Transverse colon (tissue), 4 donors: ENCODE measurements at regions not wholly inside any gene's neighbourhood (a gene's known extent, or its start where the extent isn't known, plus 50 kb on each side); places are given as distances from the start of the nearest gene placed in this dataset.
A peak's percentile ranks its signal among the peaks of the same experiment; 100 is the strongest.

ENCODE experiments used
- DNase-seq: peaks from one replicate; pipeline ENCODE4 v3.0.0-alpha.2; 2019
- H3K27ac ChIP-seq, 4 donors: fragments of 200-600 bp; sonication (generic); 2 replicates each; pipeline ENCODE4 v1.5.1; 2016 to 2018; ENCODE audit warnings: inconsistent platforms in 4 of 4
- H3K27me3 ChIP-seq: fragments of 200-600 bp; sonication (generic); 2 replicates; pipeline ENCODE4 v1.5.1; 2017; ENCODE audit warnings: inconsistent platforms
- H3K36me3 ChIP-seq, 4 donors: fragments of 200-600 bp; sonication (generic); 2 replicates each; pipeline ENCODE4 v1.5.1; 2017 to 2019; ENCODE audit warnings: inconsistent platforms in 4 of 4
- H3K4me1 ChIP-seq, 4 donors: fragments of 200-600 bp; sonication (generic); 2 replicates each; pipeline ENCODE4 v1.5.1; 2017 to 2020; ENCODE audit warnings: inconsistent platforms in 4 of 4
- H3K4me3 ChIP-seq, 4 donors: fragments of 200-600 bp; sonication (generic); 1 replicate in 1 of 4; 2 replicates in 3 of 4; pipeline versions ENCODE4 v1.5.1 to v1.6.1; 2017 to 2019; ENCODE audit warnings: inconsistent platforms in 4 of 4
- H3K9me3 ChIP-seq, 2 donors: fragments of 200-600 bp; sonication (generic); 2 replicates each; pipeline ENCODE4 v1.5.1; 2017 to 2019; ENCODE audit warnings: inconsistent platforms in 2 of 2
- EP300 ChIP-seq: sonication (generic); formaldehyde crosslinking; IDR thresholded peaks from one replicate; pipeline ENCODE4 v1.6.1; 2017; ENCODE audit warnings: antibody characterized with exemption, low read depth
- POLR2A ChIP-seq: fragments of 450-650 bp; IDR thresholded peaks from one replicate; pipeline ENCODE4 v1.6.1; 2016; ENCODE audit warnings: antibody characterized with exemption, mild to moderate bottlenecking, moderate library complexity
- POLR2AphosphoS5 ChIP-seq, 3 donors: sonication (generic); formaldehyde crosslinking; IDR thresholded peaks; one replicate each; pipeline ENCODE4 v1.6.1; 2016; ENCODE audit warnings: antibody characterized with exemption in 3 of 3
- WGBS, 2 donors: methylation state at CpG; one replicate each; pipeline ENCODE4 v1.1.5; 2018; ENCODE audit warnings: low coverage in 1 of 2; 5-methylcytosine and 5-hydroxymethylcytosine counted together
- in situ Hi-C, 4 donors: fragments of 200-750 bp; cut with MboI; loops; one replicate each; pipeline versions ENCODE4 v1.15.0 to v1.15.1; 2017; ENCODE audit warnings: low sequenced_read_pairs in 3 of 4, low pct_ligation_motif_present in 1 of 4, low pct_unique_long_range_greater_than_20kb in 1 of 4
- intact Hi-C: fragments of 100-400 bp; cut with DNase I; formaldehyde crosslinking; loops from one replicate; pipeline ENCODE4 v1.15.1; 2023; ENCODE audit warnings: low total_unique reads
- TF ChIP-seq, protein P1 (sequence below), 5 experiments: fragments of 200-600 bp in 3 of 5; fragments of 450-650 bp in 2 of 5; sonication (generic) in 3 of 5; IDR thresholded peaks; 1 replicate in 2 of 5; 2 replicates in 3 of 5; pipeline ENCODE4 v1.5.1; 2016 to 2017; ENCODE audit warnings: antibody characterized with exemption in 5 of 5, inconsistent platforms in 3 of 5, mild to moderate bottlenecking in 2 of 5, moderate library complexity in 1 of 5

DNA sequence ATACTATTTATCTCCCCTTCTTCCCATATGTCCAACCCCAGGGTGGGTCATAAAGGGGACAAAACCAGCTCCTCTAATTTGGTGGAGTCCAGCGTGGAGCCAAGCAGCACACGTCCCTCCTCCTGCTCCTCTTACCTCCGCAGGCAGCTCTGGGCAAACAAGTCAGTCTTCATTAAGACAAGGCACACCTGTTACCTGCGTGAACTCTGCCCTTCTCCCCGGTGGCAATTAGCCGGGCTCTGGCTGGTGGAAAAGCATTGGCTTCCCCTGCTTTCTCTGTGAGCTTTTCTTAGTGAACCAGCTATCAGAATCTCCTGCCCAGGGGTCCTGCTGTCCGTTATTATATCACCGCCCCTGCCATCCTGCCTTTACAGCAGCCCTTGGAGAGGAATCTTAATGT is 418.7 kb upstream of the CADM1 start:
- TF ChIP-seq POLR2A: no peak
- no peak for TF ChIP-seq POLR2AphosphoS5 (IDR thresholded peaks at IDR 0.05)
- TF ChIP-seq EP300: no peak
- TF ChIP-seq, protein P1, sequence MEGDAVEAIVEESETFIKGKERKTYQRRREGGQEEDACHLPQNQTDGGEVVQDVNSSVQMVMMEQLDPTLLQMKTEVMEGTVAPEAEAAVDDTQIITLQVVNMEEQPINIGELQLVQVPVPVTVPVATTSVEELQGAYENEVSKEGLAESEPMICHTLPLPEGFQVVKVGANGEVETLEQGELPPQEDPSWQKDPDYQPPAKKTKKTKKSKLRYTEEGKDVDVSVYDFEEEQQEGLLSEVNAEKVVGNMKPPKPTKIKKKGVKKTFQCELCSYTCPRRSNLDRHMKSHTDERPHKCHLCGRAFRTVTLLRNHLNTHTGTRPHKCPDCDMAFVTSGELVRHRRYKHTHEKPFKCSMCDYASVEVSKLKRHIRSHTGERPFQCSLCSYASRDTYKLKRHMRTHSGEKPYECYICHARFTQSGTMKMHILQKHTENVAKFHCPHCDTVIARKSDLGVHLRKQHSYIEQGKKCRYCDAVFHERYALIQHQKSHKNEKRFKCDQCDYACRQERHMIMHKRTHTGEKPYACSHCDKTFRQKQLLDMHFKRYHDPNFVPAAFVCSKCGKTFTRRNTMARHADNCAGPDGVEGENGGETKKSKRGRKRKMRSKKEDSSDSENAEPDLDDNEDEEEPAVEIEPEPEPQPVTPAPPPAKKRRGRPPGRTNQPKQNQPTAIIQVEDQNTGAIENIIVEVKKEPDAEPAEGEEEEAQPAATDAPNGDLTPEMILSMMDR (IDR thresholded peaks at IDR 0.05): no peak
- Histone ChIP-seq H3K9me3 (no peaks in the 10 kb centered on the region), H3K4me3 (no peak overlapping the region), H3K27ac (no peak overlapping the region), H3K36me3 (no peaks in the 10 kb centered on the region), H3K27me3 (no peaks in the 10 kb centered on the region), H3K4me1 (peaks cover 0 to 2% (median 0%) of the 10 kb centered on the region in 4 donors)
- peak; percentile 21 for DNase-seq
- in situ Hi-C loops: no loop called here
- WGBS, 2 donors: 63% methylated on average over 8 of the region's 8 CpGs; no CpG with 5 or more reads in 1 of the 2 donors
- intact Hi-C loops: no loop called here

DNA sequence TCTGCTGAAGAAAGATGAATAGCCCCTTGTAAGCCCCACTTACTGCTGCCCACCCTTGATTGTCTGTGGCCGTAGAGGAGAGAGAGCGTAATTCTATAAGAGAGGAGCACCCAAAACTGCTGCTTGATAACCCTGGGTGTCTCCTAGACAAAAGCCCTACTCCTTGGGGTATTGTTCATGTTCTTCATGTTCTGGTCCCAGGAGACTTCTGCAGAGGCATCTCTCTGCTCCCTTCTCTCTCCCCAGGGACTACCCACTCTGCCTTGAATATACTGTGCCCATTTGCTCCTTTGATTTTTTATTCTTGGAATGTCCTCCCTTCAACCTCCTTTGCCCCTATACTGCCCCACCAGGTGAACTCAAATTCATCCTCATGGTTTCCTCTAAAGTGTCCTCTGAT is 417.8 kb upstream of the CADM1 start:
- Histone ChIP-seq H3K9me3 (no peaks in the 10 kb centered on the region), H3K27me3 (no peaks in the 10 kb centered on the region), H3K4me1 (peaks cover 0 to 2% (median 0%) of the 10 kb centered on the region in 4 donors), H3K36me3 (no peaks in the 10 kb centered on the region), H3K4me3 (no peak overlapping the region), H3K27ac (no peak overlapping the region)
- intact Hi-C loops: no loop called here
- TF ChIP-seq POLR2A: no peak
- TF ChIP-seq EP300: no peak
- TF ChIP-seq POLR2AphosphoS5 (IDR thresholded peaks at IDR 0.05): no peak
- TF ChIP-seq, protein P1 (IDR thresholded peaks at IDR 0.05): no peak
- in situ Hi-C loops: no loop called here
- DNase-seq: no peak
- 84 to 100% methylated on average over 2 of the region's 2 CpGs for WGBS, 2 donors

DNA sequence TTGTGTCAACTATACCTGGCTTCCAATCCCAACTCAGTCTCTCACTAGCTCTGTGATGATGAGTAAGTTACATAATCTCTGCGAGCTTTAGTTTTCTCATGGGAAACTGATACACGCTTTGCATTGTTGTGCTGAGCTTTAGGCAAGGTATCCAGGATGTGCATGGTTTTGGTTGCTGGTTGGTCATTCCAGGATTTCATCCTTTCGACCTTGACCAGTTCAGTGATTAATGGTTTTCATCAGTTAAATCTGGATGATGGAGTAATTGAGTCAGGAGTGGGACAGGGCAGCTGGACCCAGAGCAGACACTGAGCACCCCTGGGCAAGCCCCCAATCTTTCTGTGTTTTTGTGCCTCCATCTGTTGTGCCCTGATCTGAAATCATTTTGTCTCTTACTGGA is 417.3 kb upstream of the CADM1 start:
- H3K4me1 ChIP-seq: peaks cover 0 to 2% (median 0%) of the 10 kb centered on the region in 4 donors
- no peak for TF ChIP-seq POLR2A
- in situ Hi-C loops: no loop called here

DNA sequence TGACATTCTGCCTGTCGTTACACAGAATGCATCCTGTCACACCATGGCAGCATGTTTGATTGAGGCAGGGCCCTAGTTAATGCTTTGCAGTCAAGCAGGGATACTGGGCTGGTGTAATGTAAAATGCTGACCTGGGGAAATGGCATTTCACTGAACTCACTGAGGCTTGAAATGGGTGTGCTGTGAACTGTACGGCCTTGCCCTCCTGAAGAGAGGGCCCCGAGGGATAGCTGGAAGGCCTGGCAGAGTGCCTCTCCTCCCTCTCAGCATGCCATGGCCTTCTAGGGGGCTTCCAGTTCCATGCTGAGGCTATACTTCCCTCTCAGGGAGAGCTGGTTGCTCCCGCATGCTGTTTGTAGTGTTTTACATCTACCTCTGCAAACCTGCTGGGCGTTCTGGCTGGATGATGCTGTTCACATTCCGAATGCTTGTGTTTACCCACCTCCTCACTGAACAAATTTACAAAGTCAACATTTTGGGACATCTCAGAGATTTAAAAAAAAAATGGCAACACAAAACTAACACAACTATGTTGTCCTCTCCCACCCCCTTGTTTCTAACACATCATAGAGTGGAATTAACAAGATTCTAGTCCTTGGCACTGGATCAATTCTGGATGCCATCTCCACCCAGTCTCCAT is 416.7 kb upstream of the CADM1 start:
- intact Hi-C loops: no loop called here
- 79% methylated on average over 6 of the region's 6 CpGs; no CpG with 5 or more reads in 1 of the 2 donors for WGBS, 2 donors
- no peaks in the 10 kb centered on the region for H3K36me3 ChIP-seq
- H3K9me3 ChIP-seq: no peaks in the 10 kb centered on the region
- TF ChIP-seq POLR2A (no peak), EP300 (no peak), POLR2AphosphoS5 (IDR thresholded peaks at IDR 0.05) (no peak)
- TF ChIP-seq, protein P1 (IDR thresholded peaks at IDR 0.05): no peak
- in situ Hi-C loops: no loop called here
- no peak overlapping the region for H3K27ac ChIP-seq
- peaks cover 0 to 2% (median 0%) of the 10 kb centered on the region in 4 donors for H3K4me1 ChIP-seq
- no peaks in the 10 kb centered on the region for H3K27me3 ChIP-seq
- no peak overlapping the region for H3K4me3 ChIP-seq
- no peak for DNase-seq

More for the DNA sequence above, 417.3 kb upstream of the CADM1 start:
- Histone ChIP-seq H3K27ac (no peak overlapping the region), H3K4me3 (no peak overlapping the region), H3K36me3 (no peaks in the 10 kb centered on the region), H3K27me3 (no peaks in the 10 kb centered on the region), H3K9me3 (no peaks in the 10 kb centered on the region)
- no peak for DNase-seq
- WGBS, 2 donors: 71% methylated on average over 3 of the region's 3 CpGs; no CpG with 5 or more reads in 1 of the 2 donors
- intact Hi-C loops: no loop called here

DNA sequence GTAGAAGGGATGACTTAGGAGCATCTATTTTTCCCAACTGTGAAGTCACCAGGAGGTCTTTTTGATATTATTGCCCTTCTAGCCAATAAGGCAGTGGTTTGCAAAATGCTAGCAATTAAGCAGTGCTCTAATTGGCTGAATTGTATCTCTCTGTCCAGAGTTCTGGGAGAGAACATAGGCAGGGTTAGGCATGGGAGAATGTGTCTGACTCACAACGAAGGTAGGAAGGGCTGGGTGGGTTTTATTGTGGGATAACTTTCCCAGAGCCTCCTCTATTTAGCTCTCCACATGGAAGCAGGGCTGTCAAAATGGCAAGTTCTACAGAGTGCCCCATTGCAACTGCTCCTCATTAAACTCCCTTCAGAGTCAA is 415.9 kb upstream of the CADM1 start:
- Histone ChIP-seq H3K4me3 (no peak overlapping the region), H3K27me3 (no peaks in the 10 kb centered on the region), H3K27ac (no peak overlapping the region), H3K36me3 (no peaks in the 10 kb centered on the region), H3K9me3 (no peaks in the 10 kb centered on the region), H3K4me1 (peaks cover 0 to under 1% (median 0%) of the 10 kb centered on the region in 4 donors)
- TF ChIP-seq POLR2AphosphoS5 (IDR thresholded peaks at IDR 0.05): no peak
- TF ChIP-seq EP300: no peak
- TF ChIP-seq, protein P1 (IDR thresholded peaks at IDR 0.05): no peak
- TF ChIP-seq POLR2A: no peak
- in situ Hi-C loops (no loop called here), intact Hi-C loops (no loop called here)
- no peak for DNase-seq
- 25 to 45% methylated on average over 1 of the region's 1 CpG for WGBS, 2 donors
